Smooth muscle cell (in vitro differentiated cells): ENCODE measurements at regions not wholly inside any gene's neighbourhood (a gene's known extent, or its start where the extent isn't known, plus 50 kb on each side); places are given as distances from the start of the nearest gene placed in this dataset.
"Not testable (repeated sequence)": the region's sequence is repeated elsewhere in the genome, so short reads cannot be mapped to it uniquely, and the experiment has no call there.

Source experiments
- DNase-seq: peaks from one replicate; lab custom pipeline; 2025; ENCODE audit not compliant: unreplicated experiment; lab: John Stamatoyannopoulos, UW
- H2AFZ ChIP-seq: fragments of 200-600 bp; sonication (generic); 2 replicates; pipeline ENCODE4 v1.6.0; 2016; ENCODE audit warnings: antibody characterized with exemption, low read depth, mild to moderate bottlenecking
- H3F3A ChIP-seq: fragments of 200-600 bp; sonication (generic); 2 replicates; pipeline ENCODE4 v1.6.0; 2017; ENCODE audit warnings: antibody characterized with exemption, low read depth
- H3K27ac ChIP-seq: fragments of 200-600 bp; sonication (generic); 2 replicates; pipeline ENCODE4 v1.5.1; 2016; ENCODE audit warnings: low read depth, mild to moderate bottlenecking
- H3K27me3 ChIP-seq: fragments of 200-600 bp; sonication (generic); 2 replicates; pipeline ENCODE4 v1.6.1; 2016; ENCODE audit warnings: low read depth, mild to moderate bottlenecking
- H3K36me3 ChIP-seq: fragments of 200-600 bp; sonication (generic); 2 replicates; pipeline ENCODE4 v1.5.1; 2016; ENCODE audit warnings: low read depth
- H3K4me1 ChIP-seq: fragments of 200-600 bp; sonication (generic); 2 replicates; pipeline ENCODE4 v1.5.1; 2016; ENCODE audit warnings: low read depth
- H3K4me2 ChIP-seq: fragments of 200-600 bp; sonication (generic); 2 replicates; pipeline ENCODE4 v1.6.0; 2016; ENCODE audit warnings: mild to moderate bottlenecking
- H3K4me3 ChIP-seq: fragments of 200-600 bp; sonication (generic); 2 replicates; pipeline ENCODE4 v1.5.1; 2016; ENCODE audit warnings: mild to moderate bottlenecking
- H3K79me2 ChIP-seq: fragments of 200-600 bp; sonication (generic); 2 replicates; pipeline ENCODE4 v1.6.0; 2016; ENCODE audit warnings: low read depth, mild to moderate bottlenecking
- H3K9ac ChIP-seq: fragments of 200-600 bp; sonication (generic); 2 replicates; pipeline ENCODE4 v1.6.0; 2016; ENCODE audit warnings: low read depth
- H3K9me3 ChIP-seq: fragments of 200-600 bp; sonication (generic); replicated peaks from 2 replicates; pipeline ENCODE4 v1.5.1; 2016; ENCODE audit warnings: low read depth
- H4K20me1 ChIP-seq: fragments of 200-600 bp; sonication (generic); 2 replicates; pipeline ENCODE4 v1.6.0; 2016; ENCODE audit warnings: low read depth
- WGBS: methylation state at CpG from one replicate; pipeline ENCODE4 v1.1.7; 2016; ENCODE audit warnings: low lambda C conversion rate; 5-methylcytosine and 5-hydroxymethylcytosine counted together
- TF ChIP-seq, protein P1 (sequence below): fragments of 200-600 bp; sonication (generic); IDR thresholded peaks from 2 replicates; pipeline ENCODE4 v1.5.1; 2017; ENCODE audit warnings: borderline replicate concordance, mild to moderate bottlenecking, antibody characterized with exemption; ENCODE audit not compliant: insufficient read depth, poor library complexity, severe bottlenecking

- no peaks in the 10 kb centered on the region for H3K79me2 ChIP-seq
- H2AFZ ChIP-seq = no peak overlapping the region
- H3K27ac ChIP-seq = no peak overlapping the region
- DNase-seq = no peak
- no peaks in the 10 kb centered on the region for H3K27me3 ChIP-seq
- no peaks in the 10 kb centered on the region for H3K4me1 ChIP-seq
- no peak overlapping the region for H3K4me2 ChIP-seq
- no peak overlapping the region for H3K4me3 ChIP-seq
- WGBS = 100% methylated on average over 1 of the region's 1 CpG
- H3K9me3 ChIP-seq = no peaks in the 10 kb centered on the region
- no peaks in the 10 kb centered on the region for H3F3A ChIP-seq
- no peaks in the 10 kb centered on the region for H3K36me3 ChIP-seq
- no peak overlapping the region for H3K9ac ChIP-seq
- TF ChIP-seq, protein P1, sequence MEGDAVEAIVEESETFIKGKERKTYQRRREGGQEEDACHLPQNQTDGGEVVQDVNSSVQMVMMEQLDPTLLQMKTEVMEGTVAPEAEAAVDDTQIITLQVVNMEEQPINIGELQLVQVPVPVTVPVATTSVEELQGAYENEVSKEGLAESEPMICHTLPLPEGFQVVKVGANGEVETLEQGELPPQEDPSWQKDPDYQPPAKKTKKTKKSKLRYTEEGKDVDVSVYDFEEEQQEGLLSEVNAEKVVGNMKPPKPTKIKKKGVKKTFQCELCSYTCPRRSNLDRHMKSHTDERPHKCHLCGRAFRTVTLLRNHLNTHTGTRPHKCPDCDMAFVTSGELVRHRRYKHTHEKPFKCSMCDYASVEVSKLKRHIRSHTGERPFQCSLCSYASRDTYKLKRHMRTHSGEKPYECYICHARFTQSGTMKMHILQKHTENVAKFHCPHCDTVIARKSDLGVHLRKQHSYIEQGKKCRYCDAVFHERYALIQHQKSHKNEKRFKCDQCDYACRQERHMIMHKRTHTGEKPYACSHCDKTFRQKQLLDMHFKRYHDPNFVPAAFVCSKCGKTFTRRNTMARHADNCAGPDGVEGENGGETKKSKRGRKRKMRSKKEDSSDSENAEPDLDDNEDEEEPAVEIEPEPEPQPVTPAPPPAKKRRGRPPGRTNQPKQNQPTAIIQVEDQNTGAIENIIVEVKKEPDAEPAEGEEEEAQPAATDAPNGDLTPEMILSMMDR = no peak
- no peaks in the 10 kb centered on the region for H4K20me1 ChIP-seq
Measured at GRCh38 chr5:38618154-38618553, 61.7 kb upstream of the LIFR start.

DNA sequence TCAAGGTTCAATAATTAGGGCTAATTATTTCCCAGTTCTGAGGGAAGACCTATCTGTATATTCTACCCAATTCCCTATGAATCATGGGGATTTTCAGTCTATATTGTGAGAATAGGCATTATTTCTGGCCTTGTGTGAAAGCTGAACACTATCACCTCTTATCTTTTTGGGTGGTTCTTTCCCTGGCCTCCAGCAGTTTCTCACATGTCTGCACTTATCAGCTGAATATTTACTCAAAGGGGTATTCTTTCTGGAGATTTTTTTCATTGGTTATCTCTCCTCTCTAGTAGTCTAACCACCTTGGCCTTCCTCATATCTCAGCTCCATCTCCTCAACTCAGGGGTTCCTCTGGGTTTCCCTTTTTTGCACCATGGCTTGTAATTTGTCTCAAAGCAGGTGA is 64.9 kb upstream of the LIFR start:
- Histone ChIP-seq H3K4me2 (no peak overlapping the region), H3K4me1 (no peaks in the 10 kb centered on the region), H3K36me3 (no peaks in the 10 kb centered on the region), H3K27ac (no peak overlapping the region), H3K9me3 (no peaks in the 10 kb centered on the region), H4K20me1 (no peaks in the 10 kb centered on the region), H3K9ac (no peak overlapping the region), H2AFZ (no peak overlapping the region), H3K79me2 (no peaks in the 10 kb centered on the region), H3K27me3 (no peaks in the 10 kb centered on the region), H3K4me3 (no peak overlapping the region), H3F3A (no peaks in the 10 kb centered on the region)
- TF ChIP-seq, protein P1 = no peak
- DNase-seq = no peak

DNA sequence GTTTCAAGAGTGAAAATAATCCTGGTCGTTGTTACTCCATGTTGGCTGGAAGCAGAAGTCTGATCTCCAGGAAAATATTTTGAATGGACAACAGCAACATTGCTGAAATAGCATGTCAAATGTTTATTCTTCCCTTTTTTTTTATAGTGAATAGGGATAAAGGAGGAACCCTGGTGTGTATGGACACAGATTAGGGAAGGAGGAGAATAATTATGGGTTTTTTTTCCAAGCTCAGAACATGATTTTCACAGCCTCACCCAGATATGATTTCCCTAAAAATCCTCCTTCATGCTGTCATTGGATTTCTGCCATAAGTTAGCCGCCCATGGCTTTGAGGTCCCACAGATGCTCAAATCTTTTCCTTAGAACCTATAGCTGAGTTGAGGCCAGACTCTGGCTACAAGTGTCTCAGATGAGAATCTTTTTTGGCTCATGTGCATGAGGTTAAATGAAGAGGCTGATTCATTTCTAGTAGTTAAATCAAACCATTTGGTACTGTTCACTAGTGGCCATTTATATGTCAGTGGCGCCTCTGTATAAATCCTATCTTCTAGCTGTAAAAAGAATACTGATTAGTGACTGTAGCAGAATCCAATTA is 65.5 kb upstream of the LIFR start:
- Histone ChIP-seq H3K27me3 (no peaks in the 10 kb centered on the region), H3K9ac (no peak overlapping the region), H3K36me3 (no peaks in the 10 kb centered on the region), H4K20me1 (no peaks in the 10 kb centered on the region), H3F3A (no peaks in the 10 kb centered on the region), H3K9me3 (no peaks in the 10 kb centered on the region), H3K4me2 (no peak overlapping the region), H2AFZ (no peak overlapping the region), H3K79me2 (no peaks in the 10 kb centered on the region), H3K4me1 (no peaks in the 10 kb centered on the region), H3K4me3 (no peak overlapping the region), H3K27ac (no peak overlapping the region)
- no peak for DNase-seq
- TF ChIP-seq, protein P1 = no peak
- WGBS = 83% methylated on average over 3 of the region's 3 CpGs

- Histone ChIP-seq H3K79me2 (no peaks in the 10 kb centered on the region), H4K20me1 (no peaks in the 10 kb centered on the region), H3K27me3 (no peaks in the 10 kb centered on the region), H3K9me3 (no peaks in the 10 kb centered on the region), H2AFZ (no peak overlapping the region), H3K27ac (no peak overlapping the region), H3K4me2 (no peak overlapping the region), H3K9ac (no peak overlapping the region), H3K4me3 (no peak overlapping the region), H3K36me3 (no peaks in the 10 kb centered on the region), H3F3A (no peaks in the 10 kb centered on the region), H3K4me1 (no peaks in the 10 kb centered on the region)
- 78% methylated on average over 3 of the region's 3 CpGs for WGBS
- DNase-seq = no peak
- TF ChIP-seq, protein P1 = no peak
Measured at GRCh38 chr5:38622723-38623129, 66.3 kb upstream of the LIFR start.

- H3K27me3 ChIP-seq, H3K79me2 ChIP-seq, H4K20me1 ChIP-seq, H3K4me1 ChIP-seq, H3K4me2 ChIP-seq, DNase-seq, H3K36me3 ChIP-seq, H3F3A ChIP-seq, H3K9me3 ChIP-seq, H3K27ac ChIP-seq, H3K4me3 ChIP-seq, H3K9ac ChIP-seq, H2AFZ ChIP-seq: not testable (repeated sequence)
- 96% methylated on average over 12 of the region's 12 CpGs for WGBS
Measured at GRCh38 chr5:38624541-38624940, 68.1 kb upstream of the LIFR start.

DNA sequence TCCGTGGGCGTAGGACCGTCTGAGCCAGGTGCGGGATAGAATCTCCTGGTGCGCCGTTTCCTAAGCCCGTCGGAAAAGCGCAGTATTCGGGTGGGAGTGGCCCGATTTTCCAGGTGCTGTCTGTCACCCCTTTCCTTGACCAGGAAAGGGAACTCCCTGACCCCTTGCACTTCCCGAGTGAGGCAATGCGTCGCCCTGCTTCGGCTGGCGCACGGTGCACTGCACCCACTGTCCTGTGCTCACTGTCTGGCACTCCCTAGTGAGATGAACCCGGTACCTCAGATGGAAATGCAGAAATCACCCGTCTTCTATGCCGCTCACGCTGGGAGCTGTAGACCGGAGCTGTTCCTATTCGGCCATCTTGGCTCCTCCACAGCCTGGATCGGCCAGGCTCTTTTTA is 74.9 kb upstream of the LIFR start:
- not testable (repeated sequence) for H2AFZ ChIP-seq, H3K9me3 ChIP-seq, H3K79me2 ChIP-seq, DNase-seq, H3K4me2 ChIP-seq, H3K27ac ChIP-seq, H4K20me1 ChIP-seq, H3K9ac ChIP-seq, H3K27me3 ChIP-seq, H3F3A ChIP-seq, H3K4me1 ChIP-seq, H3K4me3 ChIP-seq, H3K36me3 ChIP-seq
- WGBS = 97% methylated on average over 24 of the region's 24 CpGs
